BJ (cell line): ENCODE measurements at regions not wholly inside any gene's neighbourhood (a gene's known extent, or its start where the extent isn't known, plus 50 kb on each side); places are given as distances from the start of the nearest gene placed in this dataset.

Source experiments
- CTCF ChIA-PET: fragments of 350-600 bp; formaldehyde crosslinking; extraction: SDS; loops from one replicate; lab custom pipeline; 2021; ENCODE audit warnings: antibody characterized with exemption, inconsistent platforms; lab: Yijun Ruan, JAX
- POLR2A ChIA-PET: fragments of 300-600 bp; sonication (Branson Sonifier 250); formaldehyde crosslinking; extraction: SDS; loops from one replicate; lab custom pipeline; 2021; ENCODE audit warnings: antibody characterized with exemption; lab: Charles Lee
- DNase-seq: peaks from one replicate; pipeline ENCODE4 v3.0.0-alpha.2; 2011; ENCODE audit warnings: low read depth
- H3K27me3 ChIP-seq: 2 replicates; pipeline ENCODE4 v1.6.0; 2011; ENCODE audit warnings: low read length; ENCODE audit not compliant: control insufficient read depth, insufficient read depth
- H3K36me3 ChIP-seq: 2 replicates; pipeline ENCODE4 v1.5.1; 2011; ENCODE audit warnings: low read length; ENCODE audit not compliant: control insufficient read depth, insufficient read depth
- H3K4me3 ChIP-seq: 2 replicates; pipeline ENCODE4 v1.5.1; 2011; ENCODE audit warnings: low read depth, mild to moderate bottlenecking, control low read depth, low read length
- CTCF ChIP-seq: IDR thresholded peaks from 2 replicates; pipeline ENCODE4 v1.5.1; 2011; ENCODE audit warnings: low read depth, mild to moderate bottlenecking, control low read depth, inconsistent platforms, low read length, moderate library complexity; ENCODE audit not compliant: insufficient read depth

- Histone ChIP-seq H3K36me3 (no peaks in the 10 kb centered on the region), H3K27me3 (no peaks in the 10 kb centered on the region), H3K4me3 (no peak overlapping the region)
- ChIA-PET CTCF (interaction anchor here (1.2 kb wide), 1 partner anchor 17 kb away, joined by 4 read pairs; no protein-coding TSS in a partner anchor), POLR2A (no interaction called here)
- no peak for DNase-seq
- no peak for TF ChIP-seq CTCF
Observed at GRCh38 chr12:66877925-66878324, 199.0 kb upstream of the GRIP1 start.

- ChIA-PET POLR2A (no interaction called here), CTCF (interaction anchor here (0.9 kb wide), 1 partner anchor 8 kb away, joined by 3 read pairs; no protein-coding TSS in a partner anchor)
- no peaks in the 10 kb centered on the region for H3K36me3 ChIP-seq
- no peaks in the 10 kb centered on the region for H3K27me3 ChIP-seq
- TF ChIP-seq CTCF = no peak
- no peak for DNase-seq
- H3K4me3 ChIP-seq = no peak overlapping the region
Observed at GRCh38 chr12:66879409-66879808, 200.5 kb upstream of the GRIP1 start.

- no peak for TF ChIP-seq CTCF
- ChIA-PET CTCF (interaction anchor here (1.2 kb wide), 1 partner anchor 11 kb away, joined by 3 read pairs; no protein-coding TSS in a partner anchor), POLR2A (no interaction called here)
- H3K36me3 ChIP-seq = no peaks in the 10 kb centered on the region
- H3K4me3 ChIP-seq = no peak overlapping the region
- DNase-seq = no peak
- no peaks in the 10 kb centered on the region for H3K27me3 ChIP-seq
Observed at GRCh38 chr12:66881386-66881785, 202.5 kb upstream of the GRIP1 start.

DNA sequence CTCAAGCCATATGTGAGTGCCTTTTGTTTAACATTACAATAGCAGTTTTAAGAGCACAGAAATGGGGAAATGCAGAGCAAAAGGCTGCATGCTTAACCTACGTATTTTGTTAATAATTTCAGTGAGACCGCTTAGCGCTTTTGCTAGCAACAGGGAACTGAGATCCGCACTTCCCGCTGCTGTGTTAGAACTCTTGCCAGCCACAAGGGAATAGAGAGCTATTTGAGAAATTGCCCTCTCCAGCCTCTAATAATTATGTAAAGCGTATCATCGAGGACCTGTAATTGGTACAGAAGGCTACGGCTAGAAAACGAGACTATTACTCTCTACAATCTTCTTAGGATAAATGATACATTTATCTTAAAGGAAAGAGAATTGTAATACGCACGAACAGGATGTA is 205.2 kb upstream of the GRIP1 start:
- H3K27me3 ChIP-seq = no peaks in the 10 kb centered on the region
- POLR2A ChIA-PET = no interaction called here
- H3K4me3 ChIP-seq = no peak overlapping the region
- no peak for DNase-seq
- H3K36me3 ChIP-seq = no peaks in the 10 kb centered on the region
- no peak for TF ChIP-seq CTCF
- CTCF ChIA-PET = interaction anchor here (0.6 kb wide), 1 partner anchor 11 kb away, joined by 3 read pairs; no protein-coding TSS in a partner anchor

DNA sequence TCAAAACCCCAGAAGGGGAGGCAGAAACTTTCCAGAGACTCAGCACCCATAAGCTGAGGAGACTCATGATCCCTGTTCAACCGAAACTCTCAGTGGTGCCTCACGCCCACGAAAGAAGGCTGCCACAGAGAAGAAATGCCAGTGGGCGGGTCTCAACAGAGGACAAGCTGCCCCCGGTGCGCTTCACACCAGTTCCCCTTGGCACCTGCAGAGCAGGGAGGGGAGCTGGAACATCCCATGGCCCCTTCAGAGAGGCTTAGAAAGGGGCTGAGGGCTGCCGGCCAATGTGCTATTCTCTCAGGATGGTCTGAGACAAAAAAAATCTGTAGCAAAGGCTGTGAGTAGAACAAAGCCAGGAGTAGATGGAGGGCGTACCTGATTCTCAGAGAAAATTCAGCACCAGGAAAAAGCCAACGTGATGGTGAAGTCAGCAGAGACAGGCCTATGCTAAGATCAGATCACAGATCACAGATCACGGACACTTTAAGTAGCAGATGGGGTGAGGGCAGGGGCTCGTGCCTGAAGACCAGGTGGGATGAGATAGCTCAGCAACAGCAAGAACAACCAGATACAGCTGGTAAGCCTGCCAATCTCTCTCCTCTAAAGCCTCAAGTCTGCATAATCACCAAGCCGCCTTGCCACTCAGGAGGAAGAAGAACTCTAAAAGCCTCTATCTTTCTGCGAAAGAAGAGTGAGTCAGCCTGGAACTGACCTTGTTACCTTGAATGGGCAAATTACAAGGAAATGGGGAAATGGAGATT is 206.4 kb upstream of the GRIP1 start:
- Histone ChIP-seq H3K27me3 (no peaks in the 10 kb centered on the region), H3K4me3 (no peak overlapping the region), H3K36me3 (no peaks in the 10 kb centered on the region)
- DNase-seq = no peak
- no peak for TF ChIP-seq CTCF
- ChIA-PET POLR2A (no interaction called here), CTCF (interaction anchor here (0.6 to 1.7 kb wide), 2 partner anchors 25 to 144 kb away, joined by 3 to 5 read pairs; no protein-coding TSS in a partner anchor)
